ENCODE measurements at regions not wholly inside any gene's neighbourhood (a gene's known extent, or its start where the extent isn't known, plus 50 kb on each side); places are given as distances from the start of the nearest gene placed in this dataset.
"Not testable (repeated sequence)": the region's sequence is repeated elsewhere in the genome, so short reads cannot be mapped to it uniquely, and the experiment has no call there.

- no peaks in the 10 kb centered on the region for H3K27me3 ChIP-seq (ENCODE audit: insufficient read depth, low read length)
Observed at GRCh38 chr2:156778916-156779315, 342.7 kb downstream of the GPD2 start.

GRCh38 chr2:156779416-156780120, 343.4 kb downstream of the GPD2 start:
- Histone ChIP-seq H3K27me3 (ENCODE audit: insufficient read depth, low read length) (no peaks in the 10 kb centered on the region), H3K9ac (ENCODE audit: low read length) (no peak overlapping the region), H2AFZ (ENCODE audit: low read length) (no peak overlapping the region), H3K27ac (ENCODE audit: low read depth, low read length, poor library complexity, severe bottlenecking) (no peak overlapping the region), H3K4me1 (ENCODE audit: insufficient read depth, low read length, severe bottlenecking) (no peaks in the 10 kb centered on the region), H3K4me3 (ENCODE audit: low read depth, low read length, poor library complexity, severe bottlenecking) (no peak overlapping the region), H3F3A (ENCODE audit: insufficient read depth, low read length) (no peaks in the 10 kb centered on the region), H3K79me2 (ENCODE audit: insufficient read depth, low read length) (no peaks in the 10 kb centered on the region), H4K20me1 (ENCODE audit: insufficient read depth, low read length) (no peaks in the 10 kb centered on the region), H3K9me3 (ENCODE audit: low read length) (no peaks in the 10 kb centered on the region), H3K36me3 (ENCODE audit: insufficient read depth, low read length) (no peaks in the 10 kb centered on the region), H3K9me2 (ENCODE audit: low read depth, low read length) (no peaks in the 10 kb centered on the region), H3K4me2 (ENCODE audit: low read length) (no peak overlapping the region)
- no peak for TF ChIP-seq EZH2 (IDR thresholded peaks at IDR 0.05; ENCODE audit: borderline replicate concordance, low read length)
- TF ChIP-seq CTCF (IDR thresholded peaks at IDR 0.05; ENCODE audit: low read length) = no peak

More at GRCh38 chr2:156778916-156779315, 342.7 kb downstream of the GPD2 start:
- Histone ChIP-seq H3K27ac (ENCODE audit: low read depth, low read length, poor library complexity, severe bottlenecking) (no peak overlapping the region), H3K9me3 (ENCODE audit: low read length) (no peaks in the 10 kb centered on the region), H3F3A (ENCODE audit: insufficient read depth, low read length) (no peaks in the 10 kb centered on the region), H3K9me2 (ENCODE audit: low read depth, low read length) (no peaks in the 10 kb centered on the region), H3K4me2 (ENCODE audit: low read length) (no peak overlapping the region), H3K4me3 (ENCODE audit: low read depth, low read length, poor library complexity, severe bottlenecking) (no peak overlapping the region), H4K20me1 (ENCODE audit: insufficient read depth, low read length) (no peaks in the 10 kb centered on the region), H3K79me2 (ENCODE audit: insufficient read depth, low read length) (no peaks in the 10 kb centered on the region), H3K4me1 (ENCODE audit: insufficient read depth, low read length, severe bottlenecking) (no peaks in the 10 kb centered on the region), H3K9ac (ENCODE audit: low read length) (no peak overlapping the region), H3K36me3 (ENCODE audit: insufficient read depth, low read length) (no peaks in the 10 kb centered on the region), H2AFZ (ENCODE audit: low read length) (no peak overlapping the region)
- no peak for TF ChIP-seq EZH2 (IDR thresholded peaks at IDR 0.05; ENCODE audit: borderline replicate concordance, low read length)
- TF ChIP-seq CTCF (IDR thresholded peaks at IDR 0.05; ENCODE audit: low read length) = no peak

GRCh38 chr2:156781677-156782076, 345.5 kb downstream of the GPD2 start:
- H3K9me3 ChIP-seq (ENCODE audit: low read length); H3K36me3 ChIP-seq (ENCODE audit: insufficient read depth, low read length); H3K4me2 ChIP-seq (ENCODE audit: low read length); H3F3A ChIP-seq (ENCODE audit: insufficient read depth, low read length); H4K20me1 ChIP-seq (ENCODE audit: insufficient read depth, low read length); H3K79me2 ChIP-seq (ENCODE audit: insufficient read depth, low read length); H2AFZ ChIP-seq (ENCODE audit: low read length); H3K4me1 ChIP-seq (ENCODE audit: insufficient read depth, low read length, severe bottlenecking); H3K9ac ChIP-seq (ENCODE audit: low read length); H3K9me2 ChIP-seq (ENCODE audit: low read depth, low read length); H3K27me3 ChIP-seq (ENCODE audit: insufficient read depth, low read length); H3K4me3 ChIP-seq (ENCODE audit: low read depth, low read length, poor library complexity, severe bottlenecking); H3K27ac ChIP-seq (ENCODE audit: low read depth, low read length, poor library complexity, severe bottlenecking): not testable (repeated sequence)

All from OCI-LY1 (cell line).